GM19452 (cell line): ENCODE measurements at regions not wholly inside any gene's neighbourhood (a gene's known extent, or its start where the extent isn't known, plus 50 kb on each side); places are given as distances from the start of the nearest gene placed in this dataset.

ENCODE experiments used
- ATAC-seq: cut with Tn5 transposase; IDR thresholded peaks from one replicate; pipeline ENCODE4 v1.9.1; 2021; ENCODE audit not compliant: unreplicated experiment

DNA sequence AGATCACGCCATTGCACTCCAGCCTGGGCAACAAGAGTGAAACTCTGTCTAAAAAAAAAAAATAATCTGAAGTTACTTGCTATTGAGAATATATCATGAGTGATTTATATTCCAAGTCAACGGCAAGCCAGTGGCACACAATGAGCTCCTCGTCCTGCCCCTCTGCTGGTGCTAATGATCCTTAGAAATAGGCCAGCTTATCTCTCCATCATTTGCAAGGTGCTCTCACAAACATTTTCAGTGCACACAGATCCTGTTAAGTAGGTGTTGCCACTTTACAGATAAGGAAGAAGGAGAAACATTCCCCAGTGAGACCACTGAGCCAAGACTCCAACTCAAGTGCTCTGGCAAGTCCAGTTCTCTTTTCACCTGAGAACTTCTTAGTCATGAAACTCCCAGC, 91.3 kb upstream of the GPR45 start:
- no peak for ATAC-seq

- ATAC-seq: no peak
Observed at GRCh38 chr2:105154119-105154818, 87.3 kb upstream of the GPR45 start.

- no peak for ATAC-seq
Observed at GRCh38 chr2:105156166-105156565, 85.4 kb upstream of the GPR45 start.

DNA sequence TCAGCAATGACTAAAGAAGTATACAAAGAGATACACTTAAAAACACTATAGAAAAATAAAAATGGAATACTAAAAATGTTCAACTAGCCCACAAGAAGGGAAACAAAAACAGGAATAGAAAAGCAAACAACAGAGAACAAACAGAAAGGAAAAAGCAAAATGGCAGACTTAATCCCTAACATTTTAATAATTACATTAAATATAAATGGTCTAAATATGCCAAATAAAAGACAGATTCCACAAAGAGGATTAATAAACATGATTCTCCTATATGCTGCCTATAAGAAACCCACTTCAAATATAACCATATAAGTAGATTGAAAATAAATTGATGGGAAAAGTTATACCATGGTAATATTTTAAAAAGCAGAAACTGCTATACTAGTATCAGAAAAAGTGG, 83.5 kb upstream of the GPR45 start:
- no peak for ATAC-seq

DNA sequence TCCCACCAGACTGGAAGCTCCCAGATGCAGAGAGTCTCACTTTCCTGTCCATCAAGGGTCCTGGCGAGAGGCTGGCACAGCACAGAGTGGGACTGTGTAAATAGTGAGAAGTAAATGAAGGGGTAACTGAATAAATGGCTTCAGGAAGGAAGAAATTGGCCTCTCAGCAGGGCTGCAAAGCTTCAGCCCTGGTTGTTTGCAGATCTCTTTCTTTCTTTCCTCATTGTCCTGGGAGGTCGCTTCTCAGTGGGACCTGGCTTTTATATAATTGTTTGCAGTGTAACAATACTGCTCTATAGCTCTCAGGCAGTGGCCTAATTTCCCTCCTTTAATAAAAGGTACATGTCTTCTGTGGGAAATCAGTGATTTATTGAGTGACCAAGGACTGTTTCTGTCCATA, 74.9 kb upstream of the GPR45 start:
- ATAC-seq: no peak

GRCh38 chr2:105168543-105168942, 73.0 kb upstream of the GPR45 start:
- ATAC-seq: no peak

DNA sequence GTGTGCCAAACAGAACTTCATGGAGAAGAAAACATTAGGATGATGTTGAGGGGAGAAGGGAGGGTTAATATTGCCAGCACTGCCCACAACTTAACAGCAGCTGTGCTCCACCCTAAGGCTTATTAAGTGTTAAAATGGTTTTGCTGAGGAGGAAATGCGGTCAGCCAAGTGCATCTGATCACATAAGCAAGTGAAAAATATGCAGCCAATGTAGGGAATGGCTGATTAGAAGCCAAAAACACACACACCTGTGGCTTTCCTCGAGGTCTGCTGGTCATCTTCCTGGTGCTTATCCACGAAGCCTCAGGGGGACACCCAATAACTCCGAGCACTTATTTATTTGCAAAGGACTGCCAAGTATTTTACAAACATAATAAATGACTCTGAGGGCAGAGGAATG, 66.3 kb upstream of the GPR45 start:
- no peak for ATAC-seq

- ATAC-seq: no peak
Observed at GRCh38 chr2:105176429-105176828, 65.1 kb upstream of the GPR45 start.

DNA sequence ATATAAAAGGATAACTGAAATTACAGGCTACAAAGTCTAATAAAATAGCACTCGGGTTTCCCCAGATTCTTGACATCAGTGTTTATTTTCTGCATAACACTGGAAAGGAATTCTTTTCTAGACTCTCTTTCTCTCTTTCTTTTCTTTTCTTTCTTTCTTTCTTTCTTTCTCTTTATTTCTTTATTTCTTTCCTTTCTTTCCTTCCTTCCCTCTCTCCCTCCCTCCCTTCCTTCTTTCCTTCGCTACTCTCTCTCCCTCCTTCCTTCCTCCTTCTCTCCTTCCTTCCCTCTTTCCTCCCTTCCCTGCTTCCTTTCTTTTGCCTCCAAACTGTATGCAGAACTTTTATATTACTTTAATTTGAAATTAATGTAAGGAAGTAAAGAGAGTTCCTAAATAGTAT, 64.5 kb upstream of the GPR45 start:
- ATAC-seq: no peak

GRCh38 chr2:105177536-105178254, 63.8 kb upstream of the GPR45 start:
- ATAC-seq: no peak

GRCh38 chr2:105179469-105180372, 61.8 kb upstream of the GPR45 start:
- no peak for ATAC-seq

DNA sequence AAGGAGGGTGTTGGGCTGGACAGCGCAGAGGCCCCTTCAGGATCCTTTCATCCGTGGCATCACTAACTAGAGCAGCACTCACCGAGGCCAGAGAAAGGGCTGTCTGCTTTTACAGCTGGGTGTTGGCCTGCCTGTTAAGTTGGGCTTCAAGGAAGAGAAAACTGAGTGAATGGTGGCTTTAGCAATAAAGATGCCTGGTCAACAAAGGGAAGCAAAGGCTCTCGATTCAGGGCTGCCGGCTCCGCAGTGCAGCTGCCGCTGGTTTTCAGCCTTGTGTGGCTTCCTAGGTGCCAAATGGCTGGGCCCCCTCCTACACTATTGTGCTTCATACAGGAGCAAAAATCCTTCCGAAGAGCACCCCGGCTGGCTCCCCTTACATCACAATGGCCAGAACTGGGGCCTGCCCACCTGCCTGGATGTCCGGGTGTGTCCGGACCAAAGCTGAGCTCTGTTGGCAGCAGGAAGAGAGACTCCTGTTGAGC, 61.0 kb upstream of the GPR45 start:
- ATAC-seq: no peak

- no peak for ATAC-seq
Observed at GRCh38 chr2:105181282-105181681, 60.3 kb upstream of the GPR45 start.

- ATAC-seq: peak; percentile 58
Observed at GRCh38 chr2:105183555-105184323, 57.8 kb upstream of the GPR45 start.

DNA sequence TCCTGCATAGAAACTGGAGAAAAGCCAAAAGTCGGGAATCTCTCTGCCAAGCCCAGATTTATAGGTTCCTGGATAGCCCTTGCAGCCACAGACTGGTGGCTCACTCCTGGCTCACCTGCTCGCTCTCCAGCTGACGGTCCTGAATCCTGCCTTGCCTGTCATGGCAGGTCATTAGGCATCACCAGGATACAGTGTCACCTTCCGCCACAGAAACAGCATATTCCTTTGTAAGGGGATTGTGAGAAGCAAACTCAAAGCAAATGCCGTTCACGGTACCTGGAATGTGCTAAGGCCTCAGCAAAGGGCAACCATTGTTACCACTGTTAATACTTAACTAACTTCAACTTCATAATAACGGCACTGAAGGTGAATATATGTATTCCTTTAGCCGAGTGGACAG, 57.1 kb upstream of the GPR45 start:
- no peak for ATAC-seq

- no peak for ATAC-seq
Observed at GRCh38 chr2:105186967-105187498, 54.5 kb upstream of the GPR45 start.

DNA sequence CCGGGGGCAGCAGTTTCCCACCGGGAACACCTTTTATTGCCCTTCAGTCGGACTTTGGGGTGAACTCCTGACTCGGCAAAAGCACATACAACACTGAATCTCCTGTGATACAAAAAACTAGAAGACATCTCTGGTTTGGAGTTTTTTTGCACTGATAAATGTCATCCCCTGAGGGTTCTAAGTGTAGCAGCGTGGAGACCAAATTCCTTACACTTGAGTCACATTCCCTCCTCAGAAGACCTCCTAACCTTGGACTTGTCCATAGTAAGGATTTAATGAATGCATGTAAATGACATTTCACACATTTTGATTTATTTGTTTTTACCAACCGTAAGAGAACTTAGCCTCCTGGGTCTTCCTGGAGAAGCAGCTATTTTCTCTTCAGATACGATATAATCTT, 54.0 kb upstream of the GPR45 start:
- no peak for ATAC-seq

- no peak for ATAC-seq
Observed at GRCh38 chr2:105188343-105188742, 53.2 kb upstream of the GPR45 start.
